Body of pancreas (tissue), 4 donors: ENCODE measurements at regions not wholly inside any gene's neighbourhood (a gene's known extent, or its start where the extent isn't known, plus 50 kb on each side); places are given as distances from the start of the nearest gene placed in this dataset.

ENCODE experiments used
- CTCF ChIP-seq, 7 experiments: fragments of 450-650 bp in 4 of 7; fragments of 200-600 bp in 3 of 7; sonication (generic) in 3 of 7; IDR thresholded peaks; one replicate each; pipeline ENCODE4 v1.5.1; 2016 to 2019; ENCODE audit warnings: antibody characterized with exemption in 7 of 7
- POLR2A ChIP-seq, 3 donors: fragments of 450-650 bp; IDR thresholded peaks; one replicate each; pipeline ENCODE4 v1.6.1; 2016; ENCODE audit warnings: antibody characterized with exemption in 3 of 3, mild to moderate bottlenecking in 2 of 3

- TF ChIP-seq CTCF (IDR thresholded peaks at IDR 0.05): no peak
- TF ChIP-seq POLR2A (IDR thresholded peaks at IDR 0.05): no peak
These were observed 940.7 kb downstream of the PCDH7 start for GRCh38 chr4:31660916-31661315.
